Liver (tissue), 3 donors: ENCODE measurements at regions not wholly inside any gene's neighbourhood (a gene's known extent, or its start where the extent isn't known, plus 50 kb on each side); places are given as distances from the start of the nearest gene placed in this dataset.

Experiments used
- RAD21 ChIP-seq, 2 donors: IDR thresholded peaks; 2 replicates each; pipeline ENCODE4 v1.6.1; 2016; ENCODE audit warnings: antibody characterized with exemption in 2 of 2, mild to moderate bottlenecking in 2 of 2
- SP1 ChIP-seq: IDR thresholded peaks from 2 replicates; pipeline ENCODE4 v1.6.1; 2018; ENCODE audit warnings: antibody characterized with exemption, mild to moderate bottlenecking
- TAF1 ChIP-seq: conservative IDR thresholded peaks from 2 replicates; pipeline ENCODE4 v1.6.1; 2016; ENCODE audit warnings: antibody characterized with exemption, mild to moderate bottlenecking
- YY1 ChIP-seq: IDR thresholded peaks from 2 replicates; pipeline ENCODE4 v1.6.1; 2016; ENCODE audit warnings: antibody characterized with exemption, mild to moderate bottlenecking
- TF ChIP-seq, protein P1 (sequence below): fragments of 150-350 bp; IDR thresholded peaks from 2 replicates; pipeline ENCODE4 v1.5.1; 2017; ENCODE audit warnings: improper control_type of control experiment, low read depth, low read length; ENCODE audit not compliant: missing input control
- TF ChIP-seq, protein P2 (sequence below): IDR thresholded peaks from 2 replicates; pipeline ENCODE4 v1.6.1; 2016; ENCODE audit warnings: antibody characterized with exemption, mild to moderate bottlenecking
- TF ChIP-seq, protein P3 (sequence below): IDR thresholded peaks from 2 replicates; pipeline ENCODE4 v1.6.1; 2016; ENCODE audit warnings: antibody characterized with exemption
- donor health status: healthy.
- donor health status: healthy.

DNA sequence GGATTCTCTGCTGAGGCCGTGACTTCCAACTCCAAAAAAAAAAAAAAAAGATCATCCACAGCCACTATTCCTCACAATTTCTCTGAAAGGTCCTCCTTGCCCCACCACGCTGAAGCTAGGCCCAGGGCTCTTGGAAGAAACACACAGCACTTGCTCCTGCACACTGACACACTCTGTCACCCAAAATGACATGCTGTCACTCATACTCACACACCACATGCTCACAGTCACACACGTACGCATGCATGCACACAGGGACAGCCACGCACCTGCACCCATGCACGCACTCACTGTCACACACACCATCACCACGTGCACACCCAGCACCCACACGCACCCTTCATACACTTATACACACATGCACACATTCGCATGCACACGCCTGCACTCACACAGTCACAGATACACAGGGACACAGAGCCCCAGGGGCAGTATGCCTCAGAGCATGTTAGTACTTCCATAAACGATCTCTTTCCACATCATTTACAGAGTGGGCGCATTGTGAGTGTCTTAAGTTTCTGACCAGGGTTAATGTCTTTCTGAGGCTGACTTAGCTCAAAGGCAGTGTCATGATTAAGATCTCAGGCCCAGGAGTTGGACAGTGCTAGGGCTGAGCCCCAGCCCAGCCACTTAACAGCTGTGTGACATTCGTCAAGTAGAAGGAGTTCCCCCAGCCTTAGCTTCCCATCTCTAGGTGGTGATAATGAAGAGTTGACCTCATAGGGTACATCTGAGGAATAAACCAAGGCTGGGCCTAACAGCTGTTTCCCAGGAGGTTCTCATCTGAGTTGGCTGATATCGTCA is 93.4 kb downstream of the GLI2 start:
- TF ChIP-seq, protein P1, sequence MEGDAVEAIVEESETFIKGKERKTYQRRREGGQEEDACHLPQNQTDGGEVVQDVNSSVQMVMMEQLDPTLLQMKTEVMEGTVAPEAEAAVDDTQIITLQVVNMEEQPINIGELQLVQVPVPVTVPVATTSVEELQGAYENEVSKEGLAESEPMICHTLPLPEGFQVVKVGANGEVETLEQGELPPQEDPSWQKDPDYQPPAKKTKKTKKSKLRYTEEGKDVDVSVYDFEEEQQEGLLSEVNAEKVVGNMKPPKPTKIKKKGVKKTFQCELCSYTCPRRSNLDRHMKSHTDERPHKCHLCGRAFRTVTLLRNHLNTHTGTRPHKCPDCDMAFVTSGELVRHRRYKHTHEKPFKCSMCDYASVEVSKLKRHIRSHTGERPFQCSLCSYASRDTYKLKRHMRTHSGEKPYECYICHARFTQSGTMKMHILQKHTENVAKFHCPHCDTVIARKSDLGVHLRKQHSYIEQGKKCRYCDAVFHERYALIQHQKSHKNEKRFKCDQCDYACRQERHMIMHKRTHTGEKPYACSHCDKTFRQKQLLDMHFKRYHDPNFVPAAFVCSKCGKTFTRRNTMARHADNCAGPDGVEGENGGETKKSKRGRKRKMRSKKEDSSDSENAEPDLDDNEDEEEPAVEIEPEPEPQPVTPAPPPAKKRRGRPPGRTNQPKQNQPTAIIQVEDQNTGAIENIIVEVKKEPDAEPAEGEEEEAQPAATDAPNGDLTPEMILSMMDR, result no peak
- TF ChIP-seq, protein P2, sequence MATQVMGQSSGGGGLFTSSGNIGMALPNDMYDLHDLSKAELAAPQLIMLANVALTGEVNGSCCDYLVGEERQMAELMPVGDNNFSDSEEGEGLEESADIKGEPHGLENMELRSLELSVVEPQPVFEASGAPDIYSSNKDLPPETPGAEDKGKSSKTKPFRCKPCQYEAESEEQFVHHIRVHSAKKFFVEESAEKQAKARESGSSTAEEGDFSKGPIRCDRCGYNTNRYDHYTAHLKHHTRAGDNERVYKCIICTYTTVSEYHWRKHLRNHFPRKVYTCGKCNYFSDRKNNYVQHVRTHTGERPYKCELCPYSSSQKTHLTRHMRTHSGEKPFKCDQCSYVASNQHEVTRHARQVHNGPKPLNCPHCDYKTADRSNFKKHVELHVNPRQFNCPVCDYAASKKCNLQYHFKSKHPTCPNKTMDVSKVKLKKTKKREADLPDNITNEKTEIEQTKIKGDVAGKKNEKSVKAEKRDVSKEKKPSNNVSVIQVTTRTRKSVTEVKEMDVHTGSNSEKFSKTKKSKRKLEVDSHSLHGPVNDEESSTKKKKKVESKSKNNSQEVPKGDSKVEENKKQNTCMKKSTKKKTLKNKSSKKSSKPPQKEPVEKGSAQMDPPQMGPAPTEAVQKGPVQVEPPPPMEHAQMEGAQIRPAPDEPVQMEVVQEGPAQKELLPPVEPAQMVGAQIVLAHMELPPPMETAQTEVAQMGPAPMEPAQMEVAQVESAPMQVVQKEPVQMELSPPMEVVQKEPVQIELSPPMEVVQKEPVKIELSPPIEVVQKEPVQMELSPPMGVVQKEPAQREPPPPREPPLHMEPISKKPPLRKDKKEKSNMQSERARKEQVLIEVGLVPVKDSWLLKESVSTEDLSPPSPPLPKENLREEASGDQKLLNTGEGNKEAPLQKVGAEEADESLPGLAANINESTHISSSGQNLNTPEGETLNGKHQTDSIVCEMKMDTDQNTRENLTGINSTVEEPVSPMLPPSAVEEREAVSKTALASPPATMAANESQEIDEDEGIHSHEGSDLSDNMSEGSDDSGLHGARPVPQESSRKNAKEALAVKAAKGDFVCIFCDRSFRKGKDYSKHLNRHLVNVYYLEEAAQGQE, result no peak
- TF ChIP-seq, protein P3, sequence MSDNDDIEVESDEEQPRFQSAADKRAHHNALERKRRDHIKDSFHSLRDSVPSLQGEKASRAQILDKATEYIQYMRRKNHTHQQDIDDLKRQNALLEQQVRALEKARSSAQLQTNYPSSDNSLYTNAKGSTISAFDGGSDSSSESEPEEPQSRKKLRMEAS, result no peak
- TF ChIP-seq TAF1, result no peak
- TF ChIP-seq SP1, result no peak
- TF ChIP-seq RAD21 (IDR thresholded peaks at IDR 0.05), result no peak
- no peak for TF ChIP-seq YY1
